K562 (cell line): ENCODE measurements at regions not wholly inside any gene's neighbourhood (a gene's known extent, or its start where the extent isn't known, plus 50 kb on each side); places are given as distances from the start of the nearest gene placed in this dataset.

Source experiments
- ATAC-seq: fragments of 200-7000 bp; cut with Tn5 transposase; 3 replicates; pipeline ENCODE4 v1.9.1; 2020; ENCODE audit warnings: moderate library complexity
- BruUV-seq: library from RNA; stranded (reverse); fragments of 400-500 nt; replicated peaks from 2 replicates; lab custom pipeline; 2021; lab: Mats Ljungman, UMichigan
- CTCF ChIA-PET: fragments of 300-600 bp; formaldehyde crosslinking; extraction: SDS; loops from one replicate; lab custom pipeline; 2021; ENCODE audit warnings: low intra/inter-chr PET ratio; lab: Yijun Ruan, JAX
- POLR2A ChIA-PET: fragments of 300-600, 350-650 bp; sonication (Branson Sonifier 250); formaldehyde crosslinking; extraction: SDS; loops from one replicate; lab custom pipeline; 2021; ENCODE audit warnings: antibody characterized with exemption, inconsistent platforms; lab: Yijun Ruan, JAX
- DNase-seq, 4 experiments: peaks; one replicate each; pipeline versions ENCODE4 v3.0.0 to v3.0.0-alpha.2; 2011 to 2018; ENCODE audit warnings: low spot score in 3 of 4, mixed read lengths in 3 of 4; ENCODE audit errors: extremely low read depth in 1 of 4
- FAIRE-seq: peaks from 2 replicates; lab custom pipeline; 2011; peaks lifted over from hg19 to GRCh38; lab: Jason Lieb, UNC
- H2AFZ ChIP-seq: 2 replicates; pipeline ENCODE4 v1.6.0; 2011; ENCODE audit warnings: low read depth, low read length, control low read depth, inconsistent platforms
- H3K27ac ChIP-seq: fragments of 200-600 bp; 3 replicates; pipeline ENCODE4 v1.8.0; 2011; ENCODE audit warnings: low read depth, mild to moderate bottlenecking, control low read depth, inconsistent platforms, low read length, moderate library complexity, mixed read lengths; ENCODE audit errors: extremely low read depth
- H3K27me3 ChIP-seq, 2 experiments: fragments of 300-600 bp in 1 of 2; 2 replicates in 1 of 2; 3 replicates in 1 of 2; pipeline versions ENCODE4 v1.6.0 to v1.8.0; 2011; ENCODE audit warnings: inconsistent platforms in 2 of 2, low read length in 2 of 2, mild to moderate bottlenecking in 1 of 2, mixed read lengths in 1 of 2, moderate library complexity in 1 of 2; ENCODE audit not compliant: control insufficient read depth in 2 of 2, insufficient read depth in 2 of 2
- H3K36me3 ChIP-seq: fragments of 300-600 bp; 3 replicates; pipeline ENCODE4 v1.8.0; 2011; ENCODE audit warnings: mild to moderate bottlenecking, low read length, inconsistent platforms; ENCODE audit not compliant: control insufficient read depth, insufficient read depth
- H3K4me1 ChIP-seq, 2 experiments: fragments of 200-600 bp in 1 of 2; replicated peaks in 1 of 2; 2 replicates in 1 of 2; 3 replicates in 1 of 2; pipeline versions ENCODE4 v1.5.1 to v1.8.0; 2011; ENCODE audit warnings: inconsistent platforms in 2 of 2, low read length in 2 of 2, mild to moderate bottlenecking in 1 of 2, mixed read lengths in 1 of 2, moderate library complexity in 1 of 2; ENCODE audit not compliant: control insufficient read depth in 2 of 2, insufficient read depth in 2 of 2
- H3K4me2 ChIP-seq: 2 replicates; pipeline ENCODE4 v1.6.1; 2011; ENCODE audit warnings: low read length, control low read depth, inconsistent platforms, mixed read lengths; ENCODE audit not compliant: insufficient read depth
- H3K4me3 ChIP-seq: fragments of 200-600 bp; sonication (generic), shearing (Covaris generic); 2 replicates; pipeline ENCODE4 v1.5.1; 2016; ENCODE audit warnings: control low read depth, inconsistent platforms
- H3K79me2 ChIP-seq: fragments of 200-600 bp; 3 replicates; pipeline ENCODE4 v1.8.0; 2011; ENCODE audit warnings: low read length, inconsistent platforms; ENCODE audit not compliant: control insufficient read depth, insufficient read depth
- H3K9ac ChIP-seq, 2 experiments: 2 replicates each; pipeline versions ENCODE4 v1.6.0 to v1.6.1; 2011; ENCODE audit warnings: low read depth in 2 of 2, low read length in 2 of 2, control low read depth in 1 of 2, inconsistent platforms in 1 of 2, mild to moderate bottlenecking in 1 of 2, mixed read lengths in 1 of 2; ENCODE audit not compliant: insufficient read depth in 1 of 2
- H3K9me1 ChIP-seq: one replicate; pipeline ENCODE4 v1.6.0; 2011; ENCODE audit warnings: inconsistent platforms, mild to moderate bottlenecking, low read length, moderate library complexity; ENCODE audit not compliant: control insufficient read depth, insufficient read depth
- H3K9me3 ChIP-seq: replicated peaks from 2 replicates; pipeline ENCODE4 v1.5.1; 2011; ENCODE audit warnings: low read depth, low read length, inconsistent platforms; ENCODE audit not compliant: control insufficient read depth, insufficient read depth
- H4K20me1 ChIP-seq: replicated peaks from 2 replicates; pipeline ENCODE4 v1.6.1; 2011; ENCODE audit warnings: low read length, inconsistent platforms, mixed read lengths; ENCODE audit not compliant: control insufficient read depth, insufficient read depth
- EP300 ChIP-seq: IDR thresholded peaks from 2 replicates; pipeline ENCODE4 v1.6.1; 2012; ENCODE audit warnings: low read length, improper control_type of control experiment
- KAT2B ChIP-seq: IDR thresholded peaks from one replicate; pipeline ENCODE4 v1.6.1; 2012; ENCODE audit warnings: low read depth, mild to moderate bottlenecking, control low read depth, inconsistent platforms, low read length, moderate library complexity
- KDM2B ChIP-seq: fragments of 250-450 bp; sonication (Bioruptor Pico); IDR thresholded peaks from 2 replicates; pipeline ENCODE4 v1.8.0; 2021; ENCODE audit warnings: mild to moderate bottlenecking, moderate library complexity
- RBM25 ChIP-seq: fragments of 200-400 bp; formaldehyde crosslinking; IDR thresholded peaks from 2 replicates; pipeline ENCODE4 v1.6.1; 2018; ENCODE audit warnings: low read length, low read depth, moderate library complexity; ENCODE audit not compliant: severe bottlenecking
- TOE1 ChIP-seq, 2 experiments: fragments of 450-650 bp in 1 of 2; sonication (generic) in 1 of 2; formaldehyde crosslinking in 1 of 2; IDR thresholded peaks; 2 replicates each; pipeline versions ENCODE4 v1.7.1 to v1.8.0; 2016 to 2022; ENCODE audit warnings: borderline replicate concordance in 2 of 2, mild to moderate bottlenecking in 2 of 2, antibody characterized with exemption in 1 of 2, inconsistent platforms in 1 of 2, low read depth in 1 of 2, missing genetic modification reagents in 1 of 2, moderate library complexity in 1 of 2
- UBTF ChIP-seq, 2 experiments: IDR thresholded peaks; 2 replicates each; pipeline ENCODE4 v1.6.1; 2012; ENCODE audit warnings: improper control_type of control experiment in 2 of 2, low read depth in 2 of 2, low read length in 2 of 2, borderline replicate concordance in 1 of 2
- ZNF780A ChIP-seq: fragments of 250-450 bp; sonication (Bioruptor Pico); IDR thresholded peaks from 2 replicates; pipeline ENCODE4 v1.5.0; 2021; ENCODE audit warnings: mild to moderate bottlenecking
- WGBS: fragments of 100-300 bp; shearing (Covaris generic); methylation state at CpG from one replicate; pipeline ENCODE4 v1.1.6; 2016; ENCODE audit warnings: low coverage, mixed read lengths; ENCODE audit not compliant: insufficient coverage; ENCODE audit errors: missing lambda C conversion rate; 5-methylcytosine and 5-hydroxymethylcytosine counted together
- in situ Hi-C: fragments of 300-500 bp; cut with MboI; formaldehyde crosslinking; loops from 4 replicates; pipeline ENCODE4 v1.15.0; 2018; ENCODE audit warnings: inconsistent platforms, mixed read lengths
- intact Hi-C: fragments of 100-400 bp; cut with micrococcal nuclease; formaldehyde crosslinking; loops from 2 replicates; pipeline ENCODE4 v1.14.2; 2022
- TF ChIP-seq, protein P1 (sequence below), 3 experiments: fragments of 200-800 bp in 1 of 3; fragments of 250-450 bp in 1 of 3; fragments of 450-650 bp in 1 of 3; sonication (Bioruptor Pico) in 1 of 3; sonication (Bioruptor generic) in 1 of 3; formaldehyde crosslinking in 1 of 3; IDR thresholded peaks; 2 replicates each; pipeline versions ENCODE4 v1.6.1 to v1.8.0; 2016 to 2022; ENCODE audit warnings: mild to moderate bottlenecking in 2 of 3, missing genetic modification characterization in 2 of 3, missing compliant biosample characterization in 1 of 3, moderate library complexity in 1 of 3

DNA sequence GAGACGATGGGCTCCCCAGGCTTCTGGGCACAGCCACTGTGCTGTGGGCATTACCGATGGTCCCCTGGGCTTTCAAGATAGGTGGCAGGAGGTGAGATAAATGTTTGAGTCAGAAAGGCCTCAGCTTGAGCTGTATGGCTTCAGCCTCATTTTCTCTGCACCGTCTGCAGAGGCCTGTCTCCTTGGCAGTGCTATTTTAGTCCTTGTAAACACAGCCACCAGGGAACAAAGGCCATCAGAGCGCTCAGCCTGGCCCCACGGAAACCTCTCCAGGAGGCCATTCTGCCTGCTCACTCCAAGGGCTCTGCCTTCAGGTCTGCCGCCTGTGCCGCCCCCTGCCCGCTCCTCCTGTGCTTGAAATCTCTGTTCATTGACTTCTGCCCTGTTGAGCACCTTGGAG is 1424.9 kb downstream of the TBC1D22A start (continued):
- no peak for TF ChIP-seq RBM25
- TF ChIP-seq KDM2B (CRISPR knock-in tag) = no peak
- TF ChIP-seq EP300 = no peak

DNA sequence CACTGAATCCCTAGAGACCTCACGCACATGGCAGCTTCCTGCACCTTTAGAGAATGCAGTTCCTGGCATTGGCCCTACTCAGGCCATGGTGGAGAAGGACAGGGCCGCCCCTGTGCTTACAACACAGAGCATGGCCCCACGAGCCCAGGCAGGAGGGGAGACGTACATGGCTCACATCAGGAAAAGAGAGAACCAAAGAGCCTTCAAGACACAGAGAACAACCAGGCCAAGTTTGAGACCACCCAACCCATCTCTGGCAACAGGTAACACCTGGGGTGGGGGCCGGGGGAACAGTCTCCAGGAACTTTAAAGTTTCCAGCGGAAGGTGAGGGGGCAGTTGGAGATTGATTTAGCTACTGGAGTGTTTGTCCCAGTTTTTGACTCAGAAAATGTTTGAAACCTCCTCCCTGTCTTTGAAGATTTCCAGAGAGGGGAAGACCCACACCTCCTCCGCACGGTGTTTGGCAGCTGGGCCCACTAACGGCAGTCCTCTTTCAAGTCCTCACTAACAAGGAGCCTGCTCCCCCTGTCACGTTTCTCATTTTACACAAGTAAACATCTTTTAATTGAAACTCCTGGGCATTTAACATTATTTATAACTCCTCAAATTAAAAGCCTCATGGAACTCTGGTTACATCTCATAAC is 1423.8 kb downstream of the TBC1D22A start:
- ChIA-PET CTCF (no interaction called here), POLR2A (no interaction called here)
- 2% methylated on average over 9 of the region's 10 CpGs for WGBS
- Histone ChIP-seq H3K4me2 (no peak overlapping the region), H3K79me2 (no peaks in the 10 kb centered on the region), H3K9ac (no peak overlapping the region), H3K27ac (no peak overlapping the region), H3K9me1 (no peaks in the 10 kb centered on the region), H3K9me3 (no peaks in the 10 kb centered on the region), H3K4me1 (no peaks in the 10 kb centered on the region; a peak in 1 of 5 replicates), H3K27me3 (no peaks in the 10 kb centered on the region; a peak in 1 of 5 replicates), H3K36me3 (no peaks in the 10 kb centered on the region), H4K20me1 (no peaks in the 10 kb centered on the region), H3K4me3 (no peak overlapping the region), H2AFZ (no peak overlapping the region)
- intact Hi-C loops = no loop called here
- no TSS peak for BruUV-seq
- in situ Hi-C loops = no loop called here
- ATAC-seq (no peak), FAIRE-seq (no peak), DNase-seq (no peak)
- TF ChIP-seq KAT2B (no peak), ZNF780A (CRISPR knock-in tag) (no peak), UBTF (IDR thresholded peaks at IDR 0.05; ENCODE audit: borderline replicate concordance in 1 of 2, low read depth in 2 of 2, low read length in 2 of 2) (no peak), TOE1 (IDR thresholded peaks at IDR 0.05; ENCODE audit: borderline replicate concordance) (no peak), TOE1 (CRISPR knock-in tag; IDR thresholded peaks at IDR 0.05; ENCODE audit: borderline replicate concordance, low read depth) (no peak)
- TF ChIP-seq, protein P1, sequence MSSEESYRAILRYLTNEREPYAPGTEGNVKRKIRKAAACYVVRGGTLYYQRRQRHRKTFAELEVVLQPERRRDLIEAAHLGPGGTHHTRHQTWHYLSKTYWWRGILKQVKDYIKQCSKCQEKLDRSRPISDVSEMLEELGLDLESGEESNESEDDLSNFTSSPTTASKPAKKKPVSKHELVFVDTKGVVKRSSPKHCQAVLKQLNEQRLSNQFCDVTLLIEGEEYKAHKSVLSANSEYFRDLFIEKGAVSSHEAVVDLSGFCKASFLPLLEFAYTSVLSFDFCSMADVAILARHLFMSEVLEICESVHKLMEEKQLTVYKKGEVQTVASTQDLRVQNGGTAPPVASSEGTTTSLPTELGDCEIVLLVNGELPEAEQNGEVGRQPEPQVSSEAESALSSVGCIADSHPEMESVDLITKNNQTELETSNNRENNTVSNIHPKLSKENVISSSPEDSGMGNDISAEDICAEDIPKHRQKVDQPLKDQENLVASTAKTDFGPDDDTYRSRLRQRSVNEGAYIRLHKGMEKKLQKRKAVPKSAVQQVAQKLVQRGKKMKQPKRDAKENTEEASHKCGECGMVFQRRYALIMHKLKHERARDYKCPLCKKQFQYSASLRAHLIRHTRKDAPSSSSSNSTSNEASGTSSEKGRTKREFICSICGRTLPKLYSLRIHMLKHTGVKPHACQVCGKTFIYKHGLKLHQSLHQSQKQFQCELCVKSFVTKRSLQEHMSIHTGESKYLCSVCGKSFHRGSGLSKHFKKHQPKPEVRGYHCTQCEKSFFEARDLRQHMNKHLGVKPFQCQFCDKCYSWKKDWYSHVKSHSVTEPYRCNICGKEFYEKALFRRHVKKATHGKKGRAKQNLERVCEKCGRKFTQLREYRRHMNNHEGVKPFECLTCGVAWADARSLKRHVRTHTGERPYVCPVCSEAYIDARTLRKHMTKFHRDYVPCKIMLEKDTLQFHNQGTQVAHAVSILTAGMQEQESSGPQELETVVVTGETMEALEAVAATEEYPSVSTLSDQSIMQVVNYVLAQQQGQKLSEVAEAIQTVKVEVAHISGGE (CRISPR knock-in tag; IDR thresholded peaks at IDR 0.05) = no peak
